HepG2 (cell line): ENCODE measurements at regions not wholly inside any gene's neighbourhood (a gene's known extent, or its start where the extent isn't known, plus 50 kb on each side); places are given as distances from the start of the nearest gene placed in this dataset.

ENCODE experiments used
- ATAC-seq: fragments of 200-7000 bp; cut with Tn5 transposase; 3 replicates; pipeline ENCODE4 v1.9.1; 2020; ENCODE audit warnings: mild to moderate bottlenecking, moderate library complexity
- BruUV-seq: library from RNA; stranded (reverse); fragments of 400-500 nt; replicated peaks from 2 replicates; lab custom pipeline; 2021; lab: Mats Ljungman, UMichigan
- CTCF ChIA-PET: fragments of 300-600 bp; formaldehyde crosslinking; extraction: SDS; loops from one replicate; lab custom pipeline; 2021; ENCODE audit warnings: low total read pairs, inconsistent platforms, low intra/inter-chr PET ratio; lab: Yijun Ruan, JAX
- POLR2A ChIA-PET: fragments of 350-600 bp; sonication (Branson Sonifier 250); formaldehyde crosslinking; loops from one replicate; lab custom pipeline; 2020; ENCODE audit warnings: antibody characterized with exemption, inconsistent platforms; lab: Yijun Ruan, JAX
- DNase-seq: peaks from one replicate; pipeline ENCODE4 v3.0.0-alpha.2; 2015; ENCODE audit warnings: low spot score
- FAIRE-seq: peaks from 3 replicates; lab custom pipeline; 2011; peaks lifted over from hg19 to GRCh38; lab: Jason Lieb, UNC
- H2AFZ ChIP-seq: one replicate; pipeline ENCODE4 v1.6.1; 2011; ENCODE audit warnings: low read length, inconsistent platforms
- H3K27ac ChIP-seq: fragments of 300-600 bp; 3 replicates; pipeline ENCODE4 v1.8.0; 2011; ENCODE audit warnings: mixed run types, mild to moderate bottlenecking, mixed read lengths, low read length, inconsistent platforms; ENCODE audit not compliant: insufficient read depth; ENCODE audit errors: extremely low read length
- H3K27me3 ChIP-seq, 2 experiments: fragments of 200-600 bp in 1 of 2; 2 replicates in 1 of 2; 3 replicates in 1 of 2; pipeline versions ENCODE4 v1.6.0 to v1.8.0; 2011; ENCODE audit warnings: low read length in 2 of 2, mild to moderate bottlenecking in 2 of 2, moderate library complexity in 2 of 2, inconsistent platforms in 1 of 2; ENCODE audit not compliant: insufficient read depth in 2 of 2, control insufficient read depth in 1 of 2
- H3K36me3 ChIP-seq, 2 experiments: fragments of 200-600 bp in 1 of 2; replicated peaks in 1 of 2; 2 replicates in 1 of 2; 3 replicates in 1 of 2; pipeline versions ENCODE4 v1.5.1 to v1.8.0; 2011; ENCODE audit warnings: low read length in 2 of 2, inconsistent platforms in 1 of 2; ENCODE audit not compliant: insufficient read depth in 2 of 2, control insufficient read depth in 1 of 2
- H3K4me1 ChIP-seq: 2 replicates; pipeline ENCODE4 v1.5.1; 2012; ENCODE audit warnings: low read length, inconsistent platforms; ENCODE audit not compliant: insufficient read depth
- H3K4me2 ChIP-seq: 2 replicates; pipeline ENCODE4 v1.6.0; 2011; ENCODE audit warnings: low read depth, low read length, inconsistent platforms
- H3K4me3 ChIP-seq, 3 experiments: fragments of 200-600 bp in 1 of 3; sonication (generic), shearing (Covaris generic) in 1 of 3; replicated peaks in 1 of 3; 2 replicates each; pipeline ENCODE4 v1.5.1; 2011 to 2016; ENCODE audit warnings: low read length in 3 of 3, inconsistent platforms in 2 of 3, low read depth in 2 of 3, mild to moderate bottlenecking in 2 of 3, control low read depth in 1 of 3, mixed read lengths in 1 of 3; ENCODE audit not compliant: insufficient read depth in 1 of 3
- H3K79me2 ChIP-seq: one replicate; pipeline ENCODE4 v1.6.1; 2011; ENCODE audit warnings: low read length, inconsistent platforms; ENCODE audit not compliant: insufficient read depth
- H3K9ac ChIP-seq: 2 replicates; pipeline ENCODE4 v1.6.0; 2011; ENCODE audit warnings: mild to moderate bottlenecking, low read depth, low read length, inconsistent platforms; ENCODE audit not compliant: insufficient read depth
- H3K9me3 ChIP-seq: 2 replicates; pipeline ENCODE4 v1.5.1; 2012; ENCODE audit warnings: mild to moderate bottlenecking, low read length
- H4K20me1 ChIP-seq: 2 replicates; pipeline ENCODE4 v1.6.0; 2011; ENCODE audit warnings: inconsistent platforms, mild to moderate bottlenecking, low read length, moderate library complexity; ENCODE audit not compliant: insufficient read depth
- GMEB2 ChIP-seq: IDR thresholded peaks from 2 replicates; pipeline ENCODE4 v1.6.1; 2016; ENCODE audit warnings: missing biosample characterization, missing genetic modification reagents, low read depth
- KDM6A ChIP-seq: IDR thresholded peaks from 2 replicates; pipeline ENCODE4 v1.6.1; 2016; ENCODE audit warnings: low read depth
- KLF6 ChIP-seq: IDR thresholded peaks from 2 replicates; pipeline ENCODE4 v1.8.0; 2016; ENCODE audit warnings: missing biosample characterization, missing genetic modification reagents
- MLX ChIP-seq: IDR thresholded peaks from 2 replicates; pipeline ENCODE4 v1.6.1; 2016
- NFKBIZ ChIP-seq: IDR thresholded peaks from 2 replicates; pipeline ENCODE4 v1.6.1; 2018; ENCODE audit warnings: missing genetic modification reagents, missing compliant biosample characterization
- PAX8 ChIP-seq: sonication (generic); formaldehyde crosslinking; IDR thresholded peaks from 2 replicates; pipeline ENCODE4 v1.8.0; 2022; ENCODE audit warnings: mild to moderate bottlenecking, missing genetic modification reagents, borderline replicate concordance
- SRSF9 ChIP-seq: fragments of 200-400 bp; formaldehyde crosslinking; IDR thresholded peaks from 2 replicates; pipeline ENCODE4 v1.6.1; 2018; ENCODE audit warnings: borderline replicate concordance, mild to moderate bottlenecking, low read depth, low read length; ENCODE audit not compliant: insufficient read depth, poor library complexity, severe bottlenecking
- U2AF2 ChIP-seq: fragments of 200-400 bp; formaldehyde crosslinking; IDR thresholded peaks from 2 replicates; pipeline ENCODE4 v1.6.1; 2017; ENCODE audit warnings: low read depth, mild to moderate bottlenecking, low read length
- ZFP36L2 ChIP-seq: sonication (generic); formaldehyde crosslinking; IDR thresholded peaks from 2 replicates; pipeline ENCODE4 v1.4.0; 2020; ENCODE audit warnings: missing genetic modification reagents
- ZNF513 ChIP-seq: sonication (generic); formaldehyde crosslinking; conservative IDR thresholded peaks from 2 replicates; pipeline ENCODE4 v1.5.0; 2020; ENCODE audit warnings: missing genetic modification reagents
- ZNF639 ChIP-seq: conservative IDR thresholded peaks from 2 replicates; pipeline ENCODE4 v1.6.1; 2018; ENCODE audit warnings: missing genetic modification reagents
- ZNF691 ChIP-seq: sonication (generic); formaldehyde crosslinking; IDR thresholded peaks from 2 replicates; pipeline ENCODE4 v1.4.0; 2020; ENCODE audit warnings: missing genetic modification reagents, low read depth, mild to moderate bottlenecking, borderline replicate concordance
- ZNF703 ChIP-seq: sonication (generic); formaldehyde crosslinking; IDR thresholded peaks from 2 replicates; pipeline ENCODE4 v1.5.1; 2020; ENCODE audit warnings: missing genetic modification reagents, mild to moderate bottlenecking, moderate library complexity, borderline replicate concordance
- WGBS: methylation state at CpG from one replicate; pipeline ENCODE4 v1.1.6; 2017; ENCODE audit warnings: low lambda C conversion rate; 5-methylcytosine and 5-hydroxymethylcytosine counted together
- in situ Hi-C: cut with HindIII; loops from 2 replicates; pipeline ENCODE4 v1.10.0; 2017; ENCODE audit warnings: low pct_unique_long_range_greater_than_20kb; ENCODE audit not compliant: extremely low pct_ligation_motif_present
- intact Hi-C: fragments of 100-400 bp; cut with micrococcal nuclease; formaldehyde crosslinking; loops from one replicate; pipeline ENCODE4 v1.10.0; 2022; ENCODE audit not compliant: unreplicated experiment
- TF ChIP-seq, protein P1 (sequence below): sonication (generic); formaldehyde crosslinking; IDR thresholded peaks from 2 replicates; pipeline ENCODE4 v1.9.0; 2021; ENCODE audit warnings: missing genetic modification reagents, borderline replicate concordance

DNA sequence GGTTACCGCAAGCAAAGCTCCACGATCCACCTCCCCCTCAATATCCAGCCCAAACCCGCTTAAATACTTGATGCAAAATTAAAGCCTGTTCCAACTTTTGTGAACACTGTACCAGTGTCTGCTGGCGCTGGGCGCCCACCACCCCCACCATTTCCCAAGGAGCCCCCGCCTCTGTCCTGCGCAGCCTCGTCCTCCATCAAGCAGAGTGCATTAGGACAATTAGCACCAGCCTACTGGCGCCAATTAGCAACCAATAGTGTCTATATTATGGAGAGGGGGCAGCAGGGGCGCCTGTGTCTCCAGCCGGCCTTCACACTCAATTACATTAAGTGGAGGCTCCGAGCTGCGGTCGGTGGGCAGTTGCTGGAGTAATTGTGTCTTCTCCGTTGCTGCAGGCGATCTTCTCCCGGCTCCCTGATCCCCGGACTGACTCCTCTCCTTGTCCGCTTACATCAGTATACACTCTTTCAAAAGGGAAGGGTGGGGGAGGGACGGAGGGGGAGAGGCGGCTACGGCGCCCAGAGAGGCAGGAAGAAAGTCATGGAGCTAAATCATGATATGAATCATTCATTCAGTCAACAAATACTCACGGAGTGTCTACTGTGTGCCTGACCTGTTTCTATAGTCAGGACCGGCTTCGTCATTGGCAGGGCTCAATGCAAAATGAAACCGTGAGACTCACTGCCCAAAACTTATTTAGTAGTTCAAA lies 707.3 kb downstream of the MED13L start:
- TF ChIP-seq ZFP36L2 (CRISPR knock-in tag) (no peak), ZNF691 (CRISPR knock-in tag) (no peak), KLF6 (no peak), ZNF703 (CRISPR knock-in tag) (no peak), NFKBIZ (CRISPR knock-in tag) (no peak), GMEB2 (CRISPR knock-in tag) (no peak), ZNF639 (CRISPR knock-in tag) (no peak), KDM6A (CRISPR knock-in tag) (no peak), SRSF9 (no peak), PAX8 (CRISPR knock-in tag) (no peak), U2AF2 (no peak), MLX (CRISPR knock-in tag) (no peak), ZNF513 (CRISPR knock-in tag) (no peak)
- TF ChIP-seq, protein P1, sequence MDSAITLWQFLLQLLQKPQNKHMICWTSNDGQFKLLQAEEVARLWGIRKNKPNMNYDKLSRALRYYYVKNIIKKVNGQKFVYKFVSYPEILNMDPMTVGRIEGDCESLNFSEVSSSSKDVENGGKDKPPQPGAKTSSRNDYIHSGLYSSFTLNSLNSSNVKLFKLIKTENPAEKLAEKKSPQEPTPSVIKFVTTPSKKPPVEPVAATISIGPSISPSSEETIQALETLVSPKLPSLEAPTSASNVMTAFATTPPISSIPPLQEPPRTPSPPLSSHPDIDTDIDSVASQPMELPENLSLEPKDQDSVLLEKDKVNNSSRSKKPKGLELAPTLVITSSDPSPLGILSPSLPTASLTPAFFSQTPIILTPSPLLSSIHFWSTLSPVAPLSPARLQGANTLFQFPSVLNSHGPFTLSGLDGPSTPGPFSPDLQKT (CRISPR knock-in tag), result no peak
- Histone ChIP-seq H3K4me3 (no peak overlapping the region; a peak in 1 of 6 replicates), H3K36me3 (no peaks in the 10 kb centered on the region), H3K27ac (no peak overlapping the region), H4K20me1 (no peaks in the 10 kb centered on the region), H3K27me3 (peaks cover 1 to 24% of the 10 kb centered on the region in 2 experiments; a peak in 3 of 5 replicates), H3K4me1 (no peaks in the 10 kb centered on the region), H3K9ac (no peak overlapping the region), H3K9me3 (no peaks in the 10 kb centered on the region), H2AFZ (no peak overlapping the region), H3K4me2 (peak overlapping the region; percentile 51; the same call in 1 of the 2 replicates), H3K79me2 (no peaks in the 10 kb centered on the region)
- 34% methylated on average over 22 of the region's 27 CpGs for WGBS
- no TSS peak for BruUV-seq
- no peak for DNase-seq
- intact Hi-C loops, result no loop called here
- POLR2A ChIA-PET, result no interaction called here
- in situ Hi-C loops, result no loop called here
- CTCF ChIA-PET, result no interaction called here
- peak; percentile 32; the same call in 2 of the 3 replicates for ATAC-seq
- FAIRE-seq, result no peak
